Hematopoietic multipotent progenitor cell treated with erythropoietin and hydrocortisone succinate and interleukin-3 and kit ligand, for 17 days (in vitro differentiated cells): ENCODE measurements at regions not wholly inside any gene's neighbourhood (a gene's known extent, or its start where the extent isn't known, plus 50 kb on each side); places are given as distances from the start of the nearest gene placed in this dataset.

Source experiments
- DNase-seq: peaks from one replicate; pipeline ENCODE4 v3.0.0-alpha.2; 2015; ENCODE audit warnings: low spot score

- no peak for DNase-seq
Observed at GRCh38 chr3:187823746-187824145, 78.5 kb upstream of the BCL6 start.

- DNase-seq = no peak
Observed at GRCh38 chr3:187827723-187828122, 82.5 kb upstream of the BCL6 start.

- no peak for DNase-seq
Observed at GRCh38 chr3:187828579-187829452, 83.5 kb upstream of the BCL6 start.

GRCh38 chr3:187830181-187830580 lies 84.9 kb upstream of the BCL6 start:
- DNase-seq = no peak

- DNase-seq = no peak
Observed at GRCh38 chr3:187831125-187832051, 86.1 kb upstream of the BCL6 start.

- peak; percentile 27 for DNase-seq
Observed at GRCh38 chr3:187832202-187832601, 86.9 kb upstream of the BCL6 start.

- DNase-seq = no peak
Observed at GRCh38 chr3:187833375-187833774, 88.1 kb upstream of the BCL6 start.

GRCh38 chr3:187833799-187834578 lies 88.7 kb upstream of the BCL6 start:
- no peak for DNase-seq

- no peak for DNase-seq
Observed at GRCh38 chr3:187836823-187837770, 91.8 kb upstream of the BCL6 start.

- DNase-seq = no peak
Observed at GRCh38 chr3:187838016-187838540, 92.8 kb upstream of the BCL6 start.

- DNase-seq = no peak
Observed at GRCh38 chr3:187839422-187839821, 94.2 kb upstream of the BCL6 start.

- DNase-seq = no peak
Observed at GRCh38 chr3:187840856-187841255, 95.6 kb upstream of the BCL6 start.

GRCh38 chr3:187841560-187841959 lies 96.3 kb upstream of the BCL6 start:
- DNase-seq = no peak

GRCh38 chr3:187843654-187844053 lies 98.4 kb upstream of the BCL6 start:
- no peak for DNase-seq

GRCh38 chr3:187844708-187845107 lies 99.4 kb upstream of the BCL6 start:
- no peak for DNase-seq

- no peak for DNase-seq
Observed at GRCh38 chr3:187845826-187846225, 100.6 kb upstream of the BCL6 start.

GRCh38 chr3:187848401-187848800 lies 103.1 kb upstream of the BCL6 start:
- DNase-seq = no peak

GRCh38 chr3:187849016-187849654 lies 103.9 kb upstream of the BCL6 start:
- DNase-seq = no peak

GRCh38 chr3:187850258-187850921 lies 105.1 kb upstream of the BCL6 start:
- no peak for DNase-seq
